ENCODE measurements at regions not wholly inside any gene's neighbourhood (a gene's known extent, or its start where the extent isn't known, plus 50 kb on each side); places are given as distances from the start of the nearest gene placed in this dataset.
A peak's percentile ranks its signal among the peaks of the same experiment; 100 is the strongest.

GRCh38 chr15:35755237-35755802, 209.4 kb upstream of the DPH6 start:
- no peak overlapping the region for H3K4me3 ChIP-seq
- H3K27ac ChIP-seq: peak overlapping the region in 1 of 21 experiments; percentile 1

DNA sequence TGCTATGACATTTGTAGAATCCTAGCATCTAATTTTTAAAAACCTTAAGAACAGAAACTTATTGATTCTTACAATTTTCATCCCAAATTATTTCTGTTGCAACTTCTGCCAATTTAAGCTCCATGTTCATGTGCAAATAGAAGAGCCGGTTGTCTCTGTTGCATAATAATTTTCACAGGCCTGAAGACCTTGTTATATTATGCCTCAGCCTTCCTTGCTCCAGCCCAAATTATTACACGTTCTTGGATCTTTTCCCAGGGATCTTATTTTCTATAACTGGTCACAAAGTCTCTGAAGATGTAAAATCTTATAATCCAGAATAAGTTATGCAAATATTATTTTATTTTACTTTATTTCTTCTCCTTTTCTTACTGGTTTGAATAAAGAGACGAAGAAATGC, 210.7 kb upstream of the DPH6 start:
- H3K27ac ChIP-seq: no peak overlapping the region
- H3K4me3 ChIP-seq: no peak overlapping the region

- H3K4me3 ChIP-seq: no peak overlapping the region
- no peak overlapping the region for H3K27ac ChIP-seq
Measured at GRCh38 chr15:35757361-35757760, 211.4 kb upstream of the DPH6 start.

DNA sequence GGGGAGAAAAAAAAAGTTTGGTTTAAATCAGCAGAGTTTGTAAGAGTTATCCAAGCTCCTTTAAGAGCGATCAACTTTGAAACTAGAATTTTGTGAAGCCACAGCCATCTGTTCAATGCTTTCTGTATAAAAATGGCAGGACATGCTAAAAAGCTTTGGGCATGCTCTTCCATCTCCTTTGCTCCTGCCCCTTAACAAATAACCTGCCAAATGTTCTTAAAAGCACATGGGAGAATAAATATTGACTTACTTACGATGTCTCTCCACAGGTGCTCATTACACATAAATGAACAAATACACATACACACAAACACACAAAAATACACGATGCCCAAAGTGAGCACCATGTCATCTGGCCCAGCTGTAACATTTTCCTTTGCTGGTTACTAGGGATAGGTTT, 211.8 kb upstream of the DPH6 start:
- Histone ChIP-seq H3K4me3 (no peak overlapping the region), H3K27ac (no peak overlapping the region)

DNA sequence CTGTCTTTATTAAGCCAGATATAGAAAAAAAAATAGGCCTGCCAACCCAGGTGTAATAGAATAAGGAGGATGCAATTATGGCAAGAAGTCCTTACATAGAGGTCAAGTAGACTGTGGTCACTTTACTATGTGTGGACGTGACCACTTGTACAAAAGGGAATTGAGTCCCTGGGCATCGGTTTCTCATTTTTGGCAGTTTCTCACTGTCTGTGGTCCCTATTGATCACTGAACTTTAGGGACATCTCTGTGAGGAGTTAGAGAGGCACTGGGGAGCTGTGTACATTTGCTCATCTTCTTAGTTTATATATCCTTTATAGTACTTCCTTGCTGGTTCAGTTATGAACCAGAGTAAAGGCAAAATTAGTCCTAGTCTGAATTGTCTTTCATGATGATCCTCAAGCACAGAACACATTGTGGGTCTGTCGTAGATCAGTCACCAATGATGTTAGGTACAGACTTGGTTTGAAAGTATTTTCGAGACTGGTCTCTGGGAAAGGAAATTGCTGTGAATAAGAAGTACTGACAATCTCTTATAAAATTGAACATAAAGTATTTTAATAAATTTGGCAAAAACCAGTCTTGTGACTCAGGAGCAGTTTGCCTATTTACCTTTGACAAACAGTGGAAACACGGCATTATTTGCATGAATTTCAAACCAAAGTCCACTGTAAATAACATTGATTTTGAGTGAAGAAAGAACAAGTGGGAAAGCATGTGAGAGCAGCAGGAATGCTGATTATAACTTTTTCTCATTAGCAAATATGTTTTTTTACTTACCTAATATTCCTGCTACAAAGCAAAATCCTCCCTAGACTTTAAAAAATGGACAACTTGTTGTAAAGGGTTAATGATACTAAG, 218.9 kb upstream of the DPH6 start:
- Histone ChIP-seq H3K4me3 (no peak overlapping the region), H3K27ac (no peak overlapping the region)

DNA sequence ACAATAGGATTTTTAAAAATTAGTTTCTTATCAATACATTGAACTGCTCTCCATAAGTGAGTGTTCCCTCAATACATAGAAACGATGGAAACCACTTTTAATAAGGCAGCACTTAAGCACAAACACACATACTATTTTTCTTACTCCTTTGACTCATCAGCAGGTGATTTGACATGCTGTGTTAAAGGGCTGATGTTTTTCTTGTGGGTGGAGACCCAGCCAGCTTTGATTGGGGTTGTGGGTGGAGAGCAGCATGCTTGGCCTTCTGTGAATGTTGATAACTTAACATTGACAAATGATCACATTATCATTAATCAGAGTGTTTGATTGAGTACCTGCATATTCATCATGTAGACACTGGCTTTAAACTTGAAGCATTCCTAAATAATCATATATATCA, 223.0 kb upstream of the DPH6 start:
- H3K27ac ChIP-seq: no peak overlapping the region

GRCh38 chr15:35769656-35770055, 223.7 kb upstream of the DPH6 start:
- Histone ChIP-seq H3K4me3 (no peak overlapping the region), H3K27ac (no peak overlapping the region)

More for the DNA sequence above, 223.0 kb upstream of the DPH6 start:
- no peak overlapping the region for H3K4me3 ChIP-seq

- no peak overlapping the region for H3K27ac ChIP-seq
- H3K4me3 ChIP-seq: no peak overlapping the region
Measured at GRCh38 chr15:35771746-35772442, 225.9 kb upstream of the DPH6 start.

GRCh38 chr15:35774653-35775052, 228.7 kb upstream of the DPH6 start:
- H3K27ac ChIP-seq: no peak overlapping the region
- no peak overlapping the region for H3K4me3 ChIP-seq

DNA sequence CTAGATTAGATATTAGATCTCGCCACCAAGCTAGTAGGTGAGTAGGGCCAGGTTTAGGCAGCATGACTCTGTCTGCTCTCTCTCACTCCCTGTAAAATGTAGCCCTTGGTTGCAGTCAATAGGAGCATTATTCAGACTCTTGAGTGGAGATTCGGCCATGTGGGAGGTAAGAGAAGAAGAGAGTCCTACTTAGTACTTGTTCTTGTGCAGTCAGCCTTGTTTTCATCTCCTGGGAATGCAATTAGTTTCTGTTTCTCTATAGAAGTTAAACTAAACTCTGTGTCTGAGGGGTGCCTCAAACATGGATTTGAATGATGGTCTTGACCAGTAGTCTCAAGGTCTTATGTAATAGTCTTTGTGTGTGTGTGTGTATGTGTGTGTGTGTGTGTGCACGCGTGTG, 229.5 kb upstream of the DPH6 start:
- no peak overlapping the region for H3K4me3 ChIP-seq
- no peak overlapping the region for H3K27ac ChIP-seq

DNA sequence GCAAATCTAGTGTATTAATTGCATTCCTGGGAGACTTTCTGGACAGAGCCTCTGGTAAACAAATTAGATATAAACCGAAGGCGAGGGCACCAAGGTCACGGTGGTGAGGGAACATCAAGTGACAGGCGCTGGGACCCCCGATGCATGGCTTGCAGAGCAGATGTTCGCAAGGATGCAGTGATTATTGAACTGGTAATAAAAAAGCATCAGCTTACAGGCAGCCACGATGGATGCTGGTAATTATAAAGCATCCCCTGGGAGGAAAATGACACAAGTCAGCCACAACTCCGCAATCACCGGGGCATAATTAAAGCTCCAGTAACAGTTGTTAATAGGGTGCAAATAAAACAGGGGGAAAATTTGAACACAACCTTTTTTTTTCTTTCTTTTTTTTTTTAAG, 231.1 kb upstream of the DPH6 start:
- Histone ChIP-seq H3K27ac (no peak overlapping the region), H3K4me3 (no peak overlapping the region)

DNA sequence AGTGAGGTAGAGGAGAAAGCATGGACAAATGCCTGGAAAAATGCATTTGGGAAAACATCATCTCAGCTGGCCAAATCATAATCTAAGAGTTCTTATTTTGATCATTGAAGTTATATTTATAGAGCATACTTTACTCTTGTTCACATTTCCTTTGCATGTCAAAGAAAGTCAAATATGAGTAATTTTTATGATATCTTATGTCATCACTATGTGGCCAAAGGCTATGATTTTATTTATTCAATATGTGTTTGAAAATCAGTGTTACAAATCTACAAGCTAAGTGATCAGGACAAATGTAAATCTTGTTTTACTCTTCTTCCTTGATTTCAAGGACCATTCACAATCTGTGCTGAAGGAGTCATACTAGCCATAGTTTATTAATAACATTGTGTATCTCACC, 237.2 kb upstream of the DPH6 start:
- Histone ChIP-seq H3K27ac (no peak overlapping the region), H3K4me3 (no peak overlapping the region)

DNA sequence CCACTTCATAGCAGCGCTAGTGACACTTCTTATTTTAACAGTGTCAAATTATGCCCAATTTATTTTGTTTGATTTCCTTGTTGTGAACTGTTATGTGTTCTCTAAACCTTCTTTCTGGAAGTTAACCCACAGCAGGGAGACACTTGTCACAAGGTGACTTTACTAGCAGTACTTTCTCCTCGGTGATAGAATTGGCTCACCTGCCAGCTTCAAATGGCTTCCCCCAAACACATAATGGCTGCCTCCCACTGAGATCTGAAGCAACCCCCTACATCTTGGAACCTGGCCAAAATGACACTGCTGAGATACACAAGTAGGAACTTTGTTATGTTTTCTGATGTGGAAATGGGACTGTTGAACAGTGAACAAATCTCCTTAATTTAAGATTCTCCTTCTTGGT, 238.8 kb upstream of the DPH6 start:
- no peak overlapping the region for H3K4me3 ChIP-seq
- H3K27ac ChIP-seq: no peak overlapping the region

- no peak overlapping the region for H3K4me3 ChIP-seq
- H3K27ac ChIP-seq: no peak overlapping the region
Measured at GRCh38 chr15:35810007-35810406, 264.0 kb upstream of the DPH6 start.

GRCh38 chr15:35813573-35813972, 267.6 kb upstream of the DPH6 start:
- no peak overlapping the region for H3K4me3 ChIP-seq
- H3K27ac ChIP-seq: no peak overlapping the region

DNA sequence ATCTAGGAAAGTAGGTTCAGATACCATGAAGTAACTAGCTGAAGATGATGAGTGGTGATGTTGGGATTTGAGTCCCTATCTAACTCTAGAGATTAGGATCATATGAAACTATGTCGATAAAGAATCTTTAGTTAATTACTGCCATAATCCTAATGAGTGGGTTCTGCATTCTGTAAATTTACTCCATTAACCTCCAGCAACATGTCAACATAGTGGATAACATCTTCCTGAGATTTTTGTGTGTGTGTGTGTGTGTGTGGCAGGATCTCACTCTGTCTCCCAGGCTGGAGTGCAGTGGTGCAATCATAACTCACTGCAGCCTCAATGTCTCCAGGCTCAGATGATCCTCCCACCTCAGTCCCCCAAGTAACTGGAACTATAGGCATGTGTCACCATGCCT, 272.9 kb upstream of the DPH6 start:
- no peak overlapping the region for H3K27ac ChIP-seq
- no peak overlapping the region for H3K4me3 ChIP-seq

DNA sequence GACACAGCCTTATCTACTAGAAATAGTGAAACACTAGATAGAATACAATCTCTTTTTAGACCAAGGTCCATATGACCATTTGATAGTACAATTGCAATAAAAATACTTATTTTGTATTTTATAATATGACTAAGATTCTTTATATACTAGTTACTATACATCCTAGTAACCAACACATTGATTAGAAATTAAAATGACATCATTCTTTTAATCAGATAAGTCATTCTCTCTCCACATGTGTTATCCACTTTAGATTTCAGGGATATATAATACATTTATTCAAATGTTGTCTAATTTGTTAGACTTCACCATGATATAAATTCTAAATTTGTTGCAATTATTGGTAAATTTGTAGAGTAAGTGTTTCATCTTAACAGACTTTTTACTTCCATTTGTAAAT, 276.2 kb upstream of the DPH6 start:
- Histone ChIP-seq H3K4me3 (no peak overlapping the region), H3K27ac (no peak overlapping the region)

DNA sequence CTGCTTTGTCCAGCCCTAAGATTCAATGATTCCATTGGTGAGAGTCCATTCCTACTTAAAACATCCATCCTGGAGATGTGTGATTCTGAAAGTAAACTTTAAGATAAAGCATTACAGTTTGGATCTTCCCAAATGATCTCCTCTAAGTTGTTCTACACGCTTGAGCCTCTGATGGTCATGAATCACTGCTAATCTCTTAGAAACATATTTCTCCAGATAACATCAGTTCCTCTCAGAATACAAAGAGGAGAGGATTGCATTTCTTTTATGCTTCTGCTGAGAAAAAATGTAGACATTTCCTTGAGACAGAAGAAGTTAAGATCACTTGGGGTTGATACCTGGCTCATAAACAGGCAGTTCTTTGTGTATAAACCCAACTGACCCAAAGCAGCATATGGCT, 281.2 kb upstream of the DPH6 start:
- H3K27ac ChIP-seq: no peak overlapping the region

DNA sequence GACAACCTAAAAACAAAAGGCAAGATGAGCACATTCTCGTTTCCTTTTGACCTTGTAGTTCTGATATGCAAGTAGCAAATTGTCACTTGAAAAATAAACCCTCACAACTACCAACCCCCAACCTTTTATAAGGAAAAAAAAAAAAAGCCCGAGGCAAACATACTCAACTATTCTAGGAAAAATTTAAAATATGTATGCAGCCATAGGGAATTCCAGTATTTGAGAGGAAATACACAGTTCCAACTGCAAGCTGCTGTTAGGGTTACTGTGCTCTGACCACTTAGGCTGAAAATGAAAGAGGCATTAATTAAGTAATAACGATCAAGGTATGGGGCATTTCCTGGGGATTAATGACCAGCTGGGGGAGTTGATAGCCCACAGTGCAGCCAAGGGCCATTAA, 281.9 kb upstream of the DPH6 start:
- Histone ChIP-seq H3K27ac (no peak overlapping the region), H3K4me3 (no peak overlapping the region)

More for the DNA sequence above, 281.2 kb upstream of the DPH6 start:
- H3K4me3 ChIP-seq: no peak overlapping the region

DNA sequence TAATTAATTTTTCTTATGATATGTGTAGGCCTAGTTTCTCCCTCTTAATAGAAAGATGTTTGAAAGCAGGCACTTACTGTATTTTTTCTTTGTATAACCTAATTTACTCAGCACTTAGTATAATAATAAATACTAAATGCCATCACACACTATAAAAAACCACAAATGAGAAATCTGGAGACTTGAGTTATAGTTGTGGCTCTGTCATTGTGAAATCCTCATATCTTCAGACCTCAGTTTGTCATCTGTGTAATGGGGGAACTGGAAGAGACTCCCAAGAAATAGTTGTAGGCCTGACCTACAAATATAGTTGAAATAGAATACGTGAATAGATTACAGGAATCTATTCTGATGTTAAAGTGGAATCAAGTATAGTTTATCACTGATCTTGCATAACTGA, 287.6 kb upstream of the DPH6 start:
- Histone ChIP-seq H3K4me3 (no peak overlapping the region), H3K27ac (no peak overlapping the region)

DNA sequence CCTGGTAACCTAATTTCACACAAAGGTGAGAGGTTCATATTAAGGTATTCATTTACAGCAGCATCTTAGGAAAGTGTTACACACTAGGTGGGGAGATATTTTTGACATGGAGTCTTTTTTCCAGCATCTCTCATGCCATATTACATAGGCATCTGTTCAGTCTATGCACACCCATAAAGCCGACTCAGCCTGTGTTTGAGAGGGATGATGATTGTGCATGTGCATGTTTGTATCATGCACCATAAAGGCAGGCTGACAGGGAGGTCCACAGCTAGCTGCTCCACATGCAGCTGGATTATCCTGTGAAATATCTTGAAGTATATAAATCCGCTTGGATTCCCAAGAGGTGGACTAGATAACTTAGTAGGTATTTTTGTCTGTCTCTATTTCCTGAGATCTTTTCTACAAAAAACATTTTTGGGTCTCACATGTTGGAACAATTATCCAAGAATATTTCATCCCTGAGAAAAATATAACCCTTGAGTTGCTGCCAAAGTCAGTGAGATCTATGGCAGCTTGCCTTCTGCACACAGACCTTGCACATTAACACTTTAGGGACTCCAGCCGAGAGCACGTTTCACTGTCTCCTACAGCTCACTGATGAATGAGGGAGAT, 288.4 kb upstream of the DPH6 start:
- no peak overlapping the region for H3K4me3 ChIP-seq
- no peak overlapping the region for H3K27ac ChIP-seq
